ENCODE measurements at regions not wholly inside any gene's neighbourhood (a gene's known extent, or its start where the extent isn't known, plus 50 kb on each side); places are given as distances from the start of the nearest gene placed in this dataset.

DNA sequence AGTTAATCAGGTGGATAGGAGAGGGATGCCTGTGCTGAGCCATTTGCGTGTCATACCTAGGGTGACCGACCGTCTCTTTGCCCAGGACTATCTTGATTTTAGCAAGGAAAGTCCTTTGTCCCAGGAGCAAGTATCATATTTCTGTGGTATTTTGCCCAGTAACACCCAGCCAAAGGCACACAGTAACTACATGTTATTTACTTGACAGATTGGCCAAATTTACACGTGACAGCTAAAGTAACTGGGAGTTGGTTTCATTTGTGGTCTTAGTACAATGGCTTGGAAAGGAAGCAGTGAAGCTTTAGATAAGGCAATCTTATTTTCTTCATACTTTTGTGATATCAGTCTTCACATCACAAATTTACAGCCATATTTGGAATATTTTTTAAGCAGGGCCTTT is 142.1 kb downstream of the JCAD start:
- TF ChIP-seq EZH2 (IDR thresholded peaks at IDR 0.05; ENCODE audit: insufficient read depth, poor library complexity, severe bottlenecking) (no peak), EZH2phosphoT487 (IDR thresholded peaks at IDR 0.05; ENCODE audit: insufficient read depth, low read depth) (no peak)

Data from GM23248 (cell line).